Small intestine (tissue), 7 donors: ENCODE measurements at regions not wholly inside any gene's neighbourhood (a gene's known extent, or its start where the extent isn't known, plus 50 kb on each side); places are given as distances from the start of the nearest gene placed in this dataset.

Experiments used
- DNase-seq, 2 donors: peaks; one replicate each; pipeline versions ENCODE4 v3.0.0 to v3.0.0-alpha.2; 2013
- FAIRE-seq: peaks from 2 replicates; lab custom pipeline; 2012; peaks lifted over from hg19 to GRCh38; lab: Jason Lieb, UNC
- H3K27ac ChIP-seq, 3 donors: one replicate each; pipeline ENCODE4 v1.5.1; 2013; ENCODE audit warnings: low read length in 2 of 3, mild to moderate bottlenecking in 2 of 3, control low read depth in 1 of 3, inconsistent platforms in 1 of 3, low read depth in 1 of 3, moderate library complexity in 1 of 3
- H3K27me3 ChIP-seq, 3 donors: one replicate each; pipeline ENCODE4 v1.6.1; 2013; ENCODE audit warnings: low read length in 3 of 3, inconsistent platforms in 1 of 3; ENCODE audit not compliant: control insufficient read depth in 3 of 3, insufficient read depth in 3 of 3
- H3K36me3 ChIP-seq, 3 donors: one replicate each; pipeline ENCODE4 v1.6.1; 2013; ENCODE audit warnings: low read length in 3 of 3, inconsistent platforms in 1 of 3, low read depth in 1 of 3, mild to moderate bottlenecking in 1 of 3, moderate library complexity in 1 of 3; ENCODE audit not compliant: control insufficient read depth in 3 of 3, insufficient read depth in 2 of 3
- H3K4me1 ChIP-seq, 3 donors: one replicate each; pipeline ENCODE4 v1.6.1; 2013; ENCODE audit warnings: low read length in 2 of 3, inconsistent platforms in 1 of 3, low read depth in 1 of 3, mild to moderate bottlenecking in 1 of 3, moderate library complexity in 1 of 3; ENCODE audit not compliant: control insufficient read depth in 3 of 3, insufficient read depth in 2 of 3
- H3K4me3 ChIP-seq, 3 donors: one replicate each; pipeline ENCODE4 v1.5.1; 2013; ENCODE audit warnings: low read length in 3 of 3, control low read depth in 1 of 3, inconsistent platforms in 1 of 3, low read depth in 1 of 3, mild to moderate bottlenecking in 1 of 3, moderate library complexity in 1 of 3
- H3K9me3 ChIP-seq, 2 donors: one replicate each; pipeline ENCODE4 v1.6.1; 2013; ENCODE audit warnings: low read depth in 1 of 2, low read length in 1 of 2; ENCODE audit not compliant: control insufficient read depth in 2 of 2, insufficient read depth in 1 of 2
- WGBS, 3 donors: extraction: QIAGEN DNeasy Blood & Tissue Kit; methylation state at CpG; one replicate each; pipeline ENCODE4 v1.1.7; 2013; 5-methylcytosine and 5-hydroxymethylcytosine counted together
- donor health status: healthy with polysubstance abuse.
- donor health status: control.
- donor health status: control.
- donor health status: Bipolar disorder and iron deficiency.
- donor health status: healthy.

DNA sequence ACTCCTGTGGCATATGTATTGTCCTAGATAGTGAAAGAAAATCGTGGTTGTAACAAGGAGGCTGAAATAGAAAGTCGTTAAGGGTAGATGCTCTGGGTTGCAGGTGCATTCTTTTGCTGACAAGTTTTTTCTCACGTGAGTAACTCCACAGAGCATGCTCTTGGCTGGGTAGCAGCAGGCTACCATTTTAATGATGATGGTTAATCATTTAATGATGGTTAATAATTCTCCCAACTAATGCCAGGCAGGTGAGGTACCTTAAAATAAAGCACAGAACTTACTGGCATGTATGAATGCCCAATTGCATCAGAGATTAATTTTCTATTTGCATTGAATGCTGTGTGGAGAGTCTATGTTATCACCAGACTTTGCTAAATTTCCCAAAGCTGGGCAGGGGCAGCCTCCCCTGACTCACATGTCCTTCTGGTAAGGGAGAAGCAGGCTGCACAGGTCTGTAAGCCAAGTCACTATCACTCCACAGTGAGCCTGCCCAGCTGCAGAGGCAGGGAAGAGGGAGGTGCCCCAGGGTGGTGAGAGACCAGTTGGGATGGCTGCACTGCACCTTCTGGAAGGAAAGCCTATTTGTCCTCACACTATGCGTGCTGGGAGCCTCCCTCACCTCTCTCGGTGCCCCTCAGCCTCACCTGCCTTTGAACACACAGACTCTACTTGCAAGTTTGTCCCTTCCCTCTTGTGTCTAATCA lies 287.0 kb upstream of the IGFBP3 start:
- Histone ChIP-seq H3K4me1 (peaks cover 2 to 16% (median 6%) of the 10 kb centered on the region in 3 donors), H3K27ac (peak overlapping the region in 2 of 3 donors; percentile 3 to 34), H3K27me3 (no peaks in the 10 kb centered on the region), H3K9me3 (no peaks in the 10 kb centered on the region), H3K36me3 (no peaks in the 10 kb centered on the region), H3K4me3 (no peak overlapping the region)
- WGBS, 3 donors, result 11 to 55% (median 30%) methylated on average over 5 of the region's 5 CpGs
- DNase-seq (peak; percentile 43 to 79), FAIRE-seq (no peak)

DNA sequence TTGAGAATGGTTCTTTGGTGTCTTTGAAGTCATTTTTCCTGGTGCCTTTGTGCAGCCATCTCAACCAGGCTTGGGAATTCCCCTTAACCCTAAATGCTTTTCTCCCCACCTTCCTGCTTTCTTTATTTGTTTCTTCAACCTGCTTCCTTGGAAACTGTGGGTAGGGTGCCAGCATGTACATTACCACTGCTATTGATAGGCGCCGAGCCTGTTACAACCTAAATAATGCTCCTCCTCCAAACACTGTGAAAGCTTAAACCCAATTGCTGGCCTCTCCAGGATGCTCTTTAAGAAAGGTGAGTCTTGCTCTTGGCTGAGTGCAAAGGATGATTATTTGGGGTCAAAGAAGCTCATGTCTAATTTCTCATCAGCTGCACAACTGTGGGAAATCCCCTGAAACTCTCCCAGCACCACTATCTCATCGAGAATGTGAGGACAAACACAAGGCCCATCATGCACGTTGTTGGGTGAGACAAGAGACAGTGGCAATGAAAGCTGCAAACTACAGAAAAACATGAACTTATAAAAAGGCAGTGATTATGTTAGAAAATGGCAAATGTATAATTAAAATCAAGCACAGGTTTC lies 285.5 kb upstream of the IGFBP3 start:
- 18 to 49% (median 37%) methylated on average over 4 of the region's 4 CpGs for WGBS, 3 donors
- H3K27me3 ChIP-seq, result no peaks in the 10 kb centered on the region
- H3K4me1 ChIP-seq, result peaks cover 2 to 16% (median 6%) of the 10 kb centered on the region in 3 donors
- H3K9me3 ChIP-seq, result no peaks in the 10 kb centered on the region
- H3K27ac ChIP-seq, result peak overlapping the region in 1 of 3 donors; percentile 42
- DNase-seq (peak; percentile 20 to 57), FAIRE-seq (no peak)
- H3K4me3 ChIP-seq, result no peak overlapping the region
- no peaks in the 10 kb centered on the region for H3K36me3 ChIP-seq

DNA sequence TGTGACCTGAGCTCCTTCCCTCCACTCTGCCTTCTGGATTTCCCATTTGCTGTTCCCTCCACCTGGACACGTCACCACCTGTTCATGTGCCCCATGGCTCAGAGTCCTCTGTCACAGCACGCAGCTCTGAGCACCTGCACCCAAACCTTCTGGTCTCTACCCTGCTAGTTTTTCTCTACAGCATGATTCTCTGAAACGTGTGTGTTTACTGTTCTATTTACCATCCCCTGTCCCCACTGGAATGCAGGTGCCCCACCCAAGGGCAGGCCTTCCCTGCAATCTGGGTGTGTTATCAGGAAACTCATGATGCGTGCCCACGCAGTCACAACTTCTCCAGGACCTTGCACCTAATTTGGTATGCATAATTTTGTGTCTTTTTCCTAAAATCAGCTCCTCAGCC lies 284.4 kb upstream of the IGFBP3 start:
- no peak for FAIRE-seq
- H3K27ac ChIP-seq, result peak overlapping the region; percentile 42 to 61 (median 50)

DNA sequence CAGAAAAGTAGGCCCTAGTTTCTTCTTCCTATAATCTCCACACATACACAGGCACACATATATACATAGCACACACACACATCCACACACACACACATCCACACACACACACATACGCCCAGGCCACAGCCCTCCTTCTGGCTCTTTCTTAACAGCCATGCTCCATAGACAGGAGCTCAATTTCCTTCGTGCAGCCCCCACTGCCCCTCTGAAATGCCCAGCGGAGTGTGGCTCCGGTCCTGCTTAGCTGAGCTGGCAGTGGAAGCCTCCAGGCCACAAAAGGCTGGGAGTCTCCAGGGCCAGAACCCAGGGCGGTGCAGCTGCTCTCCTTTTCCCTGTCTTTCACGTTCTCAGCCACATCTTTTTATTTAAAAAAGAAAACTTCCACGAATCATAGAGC lies 282.9 kb upstream of the IGFBP3 start:
- no peak for DNase-seq
- H3K4me1 ChIP-seq, result peaks cover 2 to 16% (median 5%) of the 10 kb centered on the region in 3 donors
- no peaks in the 10 kb centered on the region for H3K9me3 ChIP-seq
- H3K4me3 ChIP-seq, result no peak overlapping the region
- WGBS, 3 donors, result 81 to 92% (median 90%) methylated on average over 7 of the region's 7 CpGs
- H3K27ac ChIP-seq, result peak overlapping the region in 1 of 3 donors; percentile 15
- no peaks in the 10 kb centered on the region for H3K27me3 ChIP-seq
- no peak for FAIRE-seq
- H3K36me3 ChIP-seq, result no peaks in the 10 kb centered on the region

More for the DNA sequence above, 284.4 kb upstream of the IGFBP3 start:
- peak; percentile 53 to 86 for DNase-seq
- Histone ChIP-seq H3K9me3 (no peaks in the 10 kb centered on the region), H3K4me3 (no peak overlapping the region), H3K4me1 (peaks cover 2 to 16% (median 6%) of the 10 kb centered on the region in 3 donors), H3K36me3 (no peaks in the 10 kb centered on the region), H3K27me3 (no peaks in the 10 kb centered on the region)
- 13 to 61% (median 52%) methylated on average over 5 of the region's 5 CpGs for WGBS, 3 donors

DNA sequence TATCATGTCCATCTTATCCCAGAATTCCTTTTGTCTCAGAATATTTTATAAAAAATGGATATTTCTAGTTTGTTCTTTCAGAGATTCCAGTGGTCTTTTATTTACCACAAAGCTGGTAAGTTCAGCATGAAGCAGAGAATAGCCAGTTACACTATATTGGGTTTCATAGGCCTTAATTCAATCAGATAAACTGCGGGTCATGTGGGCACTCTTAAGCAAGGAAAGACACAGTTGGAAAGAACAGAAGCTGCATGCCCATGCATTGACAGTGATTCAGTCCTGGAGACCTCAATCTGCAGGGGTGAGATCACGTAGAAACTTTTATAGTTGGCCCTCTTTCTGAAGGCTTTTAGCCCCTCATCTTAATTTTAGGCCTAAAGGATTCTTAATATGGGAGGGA lies 281.3 kb upstream of the IGFBP3 start:
- Histone ChIP-seq H3K4me1 (peaks cover 0 to 8% (median 2%) of the 10 kb centered on the region in 3 donors), H3K27ac (no peak overlapping the region), H3K36me3 (no peaks in the 10 kb centered on the region), H3K9me3 (no peaks in the 10 kb centered on the region), H3K27me3 (no peaks in the 10 kb centered on the region), H3K4me3 (no peak overlapping the region)
- DNase-seq, result no peak
- no peak for FAIRE-seq
- 82 to 87% (median 87%) methylated on average over 2 of the region's 2 CpGs for WGBS, 3 donors

DNA sequence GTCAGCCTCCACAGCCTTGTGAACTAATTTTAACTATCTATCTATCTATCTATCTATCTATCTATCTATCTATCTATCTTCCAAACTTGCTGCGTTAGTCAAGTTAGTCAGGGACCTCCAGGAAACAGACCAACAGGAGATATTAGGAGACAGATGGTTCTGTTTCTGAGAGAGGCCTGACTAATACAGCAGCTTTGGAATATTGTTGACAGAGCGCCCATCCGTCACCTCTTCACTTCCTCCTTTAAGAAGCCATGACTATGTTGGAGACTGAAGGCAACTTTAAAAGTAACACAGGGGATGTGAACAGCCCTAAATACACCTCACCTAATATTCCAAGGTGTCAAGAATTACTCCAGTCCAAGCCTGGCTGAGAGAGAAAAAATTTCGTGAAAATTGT lies 280.9 kb upstream of the IGFBP3 start:
- Histone ChIP-seq H3K4me1 (peaks cover 0 to 8% (median 2%) of the 10 kb centered on the region in 3 donors), H3K36me3 (no peaks in the 10 kb centered on the region), H3K4me3 (no peak overlapping the region), H3K27ac (no peak overlapping the region), H3K9me3 (no peaks in the 10 kb centered on the region), H3K27me3 (no peaks in the 10 kb centered on the region)
- DNase-seq, result no peak
- FAIRE-seq, result no peak
- WGBS, 3 donors, result 90 to 95% (median 92%) methylated on average over 4 of the region's 4 CpGs

DNA sequence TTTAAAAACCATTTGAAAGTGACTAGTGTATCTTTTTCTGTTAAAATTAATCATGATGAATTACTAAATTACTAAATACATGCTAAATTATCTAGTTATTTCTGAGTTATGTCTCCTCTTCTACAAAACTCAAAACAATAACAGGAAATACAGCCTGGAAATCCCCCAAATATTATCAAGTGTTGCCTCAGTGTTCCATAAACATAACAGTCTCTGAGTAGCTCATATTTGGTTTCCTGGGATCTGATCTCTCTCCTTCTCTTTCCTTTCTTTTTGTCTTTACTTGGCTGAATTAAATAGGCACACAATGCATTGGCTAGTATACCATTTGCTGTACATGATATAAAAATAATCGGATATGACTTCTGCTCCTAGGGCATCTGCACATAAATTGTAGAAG lies 277.6 kb upstream of the IGFBP3 start:
- H3K27me3 ChIP-seq, result no peaks in the 10 kb centered on the region
- no peaks in the 10 kb centered on the region for H3K9me3 ChIP-seq
- no peaks in the 10 kb centered on the region for H3K36me3 ChIP-seq
- WGBS, 3 donors, result 81 to 87% (median 83%) methylated on average over 1 of the region's 1 CpG
- H3K4me1 ChIP-seq, result no peaks in the 10 kb centered on the region
- no peak for FAIRE-seq
- no peak overlapping the region for H3K4me3 ChIP-seq
- no peak overlapping the region for H3K27ac ChIP-seq
- no peak for DNase-seq

DNA sequence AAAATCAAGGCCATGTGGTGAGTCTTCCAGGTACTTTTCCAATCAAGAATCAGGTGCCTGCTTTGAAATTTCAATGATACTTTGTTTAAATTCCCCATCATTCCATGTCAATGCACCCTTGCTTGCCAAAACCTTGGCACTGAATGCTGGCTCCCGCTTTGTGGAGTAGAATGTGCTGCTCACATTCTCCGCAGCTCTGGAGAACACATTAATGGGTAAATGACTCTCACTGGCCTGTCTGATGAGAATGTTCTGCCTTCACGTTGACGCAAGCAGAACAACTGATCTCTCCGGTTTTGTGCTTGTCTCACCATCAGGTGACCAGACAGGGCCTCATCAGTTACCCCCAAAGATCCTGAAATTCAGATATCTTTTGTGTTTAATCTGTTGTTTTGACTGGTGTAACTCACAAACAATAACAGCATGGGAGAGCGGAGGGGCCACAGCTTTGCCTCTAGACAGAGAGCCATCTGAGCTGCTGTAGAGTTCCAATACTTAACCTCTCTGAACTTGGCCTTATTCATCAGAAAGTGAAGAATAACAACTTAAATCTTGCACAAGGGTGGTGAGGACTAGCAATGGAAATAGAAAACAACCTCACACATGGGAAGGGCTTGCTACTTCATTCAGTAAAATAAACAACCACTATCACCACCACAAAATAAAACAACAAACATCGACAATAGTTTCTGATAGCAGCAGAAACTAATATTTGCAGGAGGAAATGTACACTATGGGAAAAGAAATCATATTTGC lies 276.9 kb upstream of the IGFBP3 start:
- Histone ChIP-seq H3K9me3 (no peaks in the 10 kb centered on the region), H3K27ac (no peak overlapping the region), H3K27me3 (no peaks in the 10 kb centered on the region), H3K4me1 (no peaks in the 10 kb centered on the region), H3K36me3 (no peaks in the 10 kb centered on the region), H3K4me3 (no peak overlapping the region)
- no peak for DNase-seq
- no peak for FAIRE-seq
- WGBS, 3 donors, result 81 to 93% (median 84%) methylated on average over 7 of the region's 7 CpGs
